ENCODE measurements at regions not wholly inside any gene's neighbourhood (a gene's known extent, or its start where the extent isn't known, plus 50 kb on each side); places are given as distances from the start of the nearest gene placed in this dataset.

DNA sequence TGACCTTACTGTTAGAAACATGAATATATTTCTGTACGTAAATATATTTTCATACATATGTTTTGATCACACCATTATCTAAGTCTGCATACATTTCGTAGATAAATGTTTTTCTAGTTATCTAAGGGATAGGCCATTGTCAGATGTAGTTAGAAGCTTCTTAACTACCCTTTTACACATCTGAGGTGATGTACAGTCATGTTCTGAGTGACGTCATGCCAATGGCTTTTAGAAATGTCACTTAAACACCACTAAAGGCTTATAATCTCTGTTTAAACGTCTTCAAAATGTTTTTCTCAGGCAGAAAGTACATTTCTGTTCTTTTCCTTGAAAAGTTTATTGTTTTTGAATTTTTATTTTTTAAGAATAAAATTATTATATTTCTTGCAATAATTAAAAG, 781.9 kb downstream of the MRPL39 start:
- Histone ChIP-seq H3K4me2 (no peak overlapping the region), H3K36me3 (ENCODE audit: insufficient read depth) (no peaks in the 10 kb centered on the region; the same call in 1 of the 2 replicates), H2AFZ (no peak overlapping the region), H3K4me1 (ENCODE audit: insufficient read depth) (no peaks in the 10 kb centered on the region), H3K9me2 (ENCODE audit: insufficient read depth) (no peaks in the 10 kb centered on the region), H3K27ac (ENCODE audit: low read depth) (no peak overlapping the region), H3K79me2 (replicated peaks; ENCODE audit: insufficient read depth) (no peaks in the 10 kb centered on the region), H4K20me1 (replicated peaks; ENCODE audit: insufficient read depth) (no peaks in the 10 kb centered on the region), H3F3A (replicated peaks; ENCODE audit: low read depth) (no peaks in the 10 kb centered on the region), H3K27me3 (ENCODE audit: insufficient read depth) (no peaks in the 10 kb centered on the region), H3K4me3 (no peak overlapping the region)
- no peaks in the 10 kb centered on the region; the same call in 1 of the 3 replicates for H3K36me3 Mint-ChIP-seq (ENCODE audit: low read depth)
- peaks cover 73% of the 10 kb centered on the region for H3K9me3 Mint-ChIP-seq
- no peak overlapping the region for H3K27ac Mint-ChIP-seq
- DNase-seq (ENCODE audit: low spot score) (no peak), ATAC-seq (no peak)
- no peak overlapping the region for H3K4me3 Mint-ChIP-seq
- TF ChIP-seq JUNB (IDR thresholded peaks at IDR 0.05; ENCODE audit: unreplicated experiment) (no peak), CTCF (conservative IDR thresholded peaks at IDR 0.05; ENCODE audit: low read depth in 2 of 2) (no peak), EZH2phosphoT487 (IDR thresholded peaks at IDR 0.05; ENCODE audit: unreplicated experiment) (no peak), ZNF331 (CRISPR knock-in tag; IDR thresholded peaks at IDR 0.05; ENCODE audit: low read depth) (no peak), ETS1 (IDR thresholded peaks at IDR 0.05) (no peak)
- H3K27me3 Mint-ChIP-seq (ENCODE audit: insufficient read depth, low read depth, poor library complexity): peaks cover 6% of the 10 kb centered on the region
- no peaks in the 10 kb centered on the region for H3K4me1 Mint-ChIP-seq

- H3K4me1 ChIP-seq (ENCODE audit: insufficient read depth): no peaks in the 10 kb centered on the region
- no peaks in the 10 kb centered on the region; the same call in 1 of the 2 replicates for H3K36me3 ChIP-seq (ENCODE audit: insufficient read depth)
- no peak overlapping the region for H3K4me3 Mint-ChIP-seq
- no peaks in the 10 kb centered on the region for H3K79me2 ChIP-seq (replicated peaks; ENCODE audit: insufficient read depth)
- DNase-seq (ENCODE audit: low spot score) (no peak), ATAC-seq (no peak)
- H3K27me3 Mint-ChIP-seq (ENCODE audit: insufficient read depth, low read depth, poor library complexity): peaks cover 6% of the 10 kb centered on the region
- no peaks in the 10 kb centered on the region for H3K9me2 ChIP-seq (ENCODE audit: insufficient read depth)
- no peak overlapping the region for H3K4me3 ChIP-seq
- no peak overlapping the region for H3K4me2 ChIP-seq
- no peaks in the 10 kb centered on the region for H3K4me1 Mint-ChIP-seq
- no peaks in the 10 kb centered on the region for H3F3A ChIP-seq (replicated peaks; ENCODE audit: low read depth)
- H3K27me3 ChIP-seq (ENCODE audit: insufficient read depth): no peaks in the 10 kb centered on the region
- H2AFZ ChIP-seq: no peak overlapping the region
- H3K27ac Mint-ChIP-seq: no peak overlapping the region
- peaks cover 68% of the 10 kb centered on the region for H3K9me3 Mint-ChIP-seq
- no peak overlapping the region for H3K27ac ChIP-seq (ENCODE audit: low read depth)
- no peaks in the 10 kb centered on the region for H4K20me1 ChIP-seq (replicated peaks; ENCODE audit: insufficient read depth)
- H3K36me3 Mint-ChIP-seq (ENCODE audit: low read depth): no peaks in the 10 kb centered on the region; the same call in 1 of the 3 replicates
- no peak for TF ChIP-seq ZNF331 (CRISPR knock-in tag; IDR thresholded peaks at IDR 0.05; ENCODE audit: low read depth)
- no peak for TF ChIP-seq ZNF114 (CRISPR knock-in tag; IDR thresholded peaks at IDR 0.05)
- no peak for TF ChIP-seq STAT1 (IDR thresholded peaks at IDR 0.05; ENCODE audit: unreplicated experiment)
- TF ChIP-seq EZH2phosphoT487 (IDR thresholded peaks at IDR 0.05; ENCODE audit: unreplicated experiment): no peak
- TF ChIP-seq POLR2AphosphoS5 (IDR thresholded peaks at IDR 0.05; ENCODE audit: low read depth): no peak
- no peak for TF ChIP-seq ETS1 (IDR thresholded peaks at IDR 0.05)
- no peak for TF ChIP-seq REST (IDR thresholded peaks at IDR 0.05; ENCODE audit: unreplicated experiment)
- no peak for TF ChIP-seq EZH2 (IDR thresholded peaks at IDR 0.05; ENCODE audit: low read depth, unreplicated experiment)
- TF ChIP-seq CREB1 (CRISPR knock-in tag; IDR thresholded peaks at IDR 0.05; ENCODE audit: low read depth): no peak
- no peak for TF ChIP-seq NANOG (IDR thresholded peaks at IDR 0.05; ENCODE audit: borderline replicate concordance)
- no peak for TF ChIP-seq JUNB (IDR thresholded peaks at IDR 0.05; ENCODE audit: unreplicated experiment)
Observed at GRCh38 chr21:24824209-24824608, 783.1 kb downstream of the MRPL39 start.

All from GM23338 (cell line).